Effector memory CD4-positive, alpha-beta T cell (primary cell): ENCODE measurements at regions not wholly inside any gene's neighbourhood (a gene's known extent, or its start where the extent isn't known, plus 50 kb on each side); places are given as distances from the start of the nearest gene placed in this dataset.

Experiments used
- DNase-seq, 3 donors: peaks; one replicate each; pipeline ENCODE4 v3.0.0-alpha.2; 2020
- H3K27ac ChIP-seq: 2 replicates; pipeline ENCODE4 v1.7.0; 2013; ENCODE audit warnings: mild to moderate bottlenecking, low read length, moderate library complexity; ENCODE audit not compliant: insufficient read depth, poor library complexity, severe bottlenecking
- H3K27me3 ChIP-seq: replicated peaks from 2 replicates; pipeline ENCODE4 v1.7.0; 2013; ENCODE audit warnings: mild to moderate bottlenecking, low read length; ENCODE audit not compliant: insufficient read depth, control insufficient read depth, poor library complexity, severe bottlenecking
- H3K36me3 ChIP-seq: 2 replicates; pipeline ENCODE4 v1.7.0; 2013; ENCODE audit warnings: mild to moderate bottlenecking, low read length, moderate library complexity; ENCODE audit not compliant: control insufficient read depth, insufficient read depth
- H3K4me1 ChIP-seq: 2 replicates; pipeline ENCODE4 v1.7.0; 2013; ENCODE audit warnings: low read length, mild to moderate bottlenecking; ENCODE audit not compliant: control insufficient read depth, insufficient read depth, poor library complexity, severe bottlenecking
- H3K4me3 ChIP-seq: 2 replicates; pipeline ENCODE4 v1.7.0; 2013; ENCODE audit warnings: low read length, low read depth, mild to moderate bottlenecking; ENCODE audit not compliant: insufficient read depth, poor library complexity, severe bottlenecking
- H3K9me3 ChIP-seq: 2 replicates; pipeline ENCODE4 v1.7.0; 2013; ENCODE audit warnings: mild to moderate bottlenecking, low read length, moderate library complexity; ENCODE audit not compliant: control insufficient read depth

DNA sequence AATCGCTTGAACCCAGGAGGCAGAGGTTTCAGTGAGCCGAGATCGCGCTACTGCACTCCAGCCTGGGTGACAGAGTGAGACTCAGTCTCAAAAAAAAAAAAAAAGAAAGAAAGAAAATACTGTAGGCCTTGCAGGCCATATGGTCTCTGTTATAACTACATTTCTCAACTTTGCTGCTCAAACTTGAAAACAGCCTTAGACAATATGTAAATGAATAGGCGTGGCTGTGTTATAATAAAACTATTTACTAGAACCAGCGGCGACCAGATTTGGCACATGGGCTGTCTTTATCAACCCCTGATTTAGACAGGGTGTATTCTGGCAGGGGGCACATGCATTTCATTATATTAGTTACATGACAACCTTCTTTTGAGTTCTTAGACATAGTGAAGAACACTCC, 130.0 kb downstream of the C9orf152 start:
- Histone ChIP-seq H3K9me3 (no peaks in the 10 kb centered on the region), H3K27me3 (no peaks in the 10 kb centered on the region), H3K4me3 (no peak overlapping the region), H3K4me1 (peaks cover 2% of the 10 kb centered on the region), H3K27ac (no peak overlapping the region), H3K36me3 (no peaks in the 10 kb centered on the region)
- DNase-seq = no peak

DNA sequence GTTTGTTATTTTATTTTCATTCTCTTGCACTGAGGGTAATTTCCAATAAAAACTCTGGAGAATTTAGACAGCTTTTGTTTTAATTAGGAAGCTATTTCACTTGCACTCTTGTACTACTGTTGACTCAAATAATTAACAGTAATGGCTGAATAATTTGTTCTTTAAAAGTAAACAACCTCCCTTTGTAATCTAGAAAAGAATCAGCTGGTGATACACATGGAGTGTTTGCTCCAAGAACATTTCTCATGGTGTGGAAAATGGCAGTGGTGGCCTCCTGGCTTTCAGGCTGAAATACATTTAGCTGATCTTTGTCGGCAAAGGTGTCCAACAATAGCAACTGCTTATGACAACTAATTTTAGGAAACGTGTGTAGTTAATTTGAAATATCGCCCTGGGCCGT, 129.4 kb downstream of the C9orf152 start:
- peaks cover 2% of the 10 kb centered on the region for H3K4me1 ChIP-seq
- no peaks in the 10 kb centered on the region for H3K36me3 ChIP-seq
- DNase-seq = no peak
- H3K4me3 ChIP-seq = no peak overlapping the region
- H3K27me3 ChIP-seq = no peaks in the 10 kb centered on the region
- H3K27ac ChIP-seq = no peak overlapping the region
- no peaks in the 10 kb centered on the region for H3K9me3 ChIP-seq

DNA sequence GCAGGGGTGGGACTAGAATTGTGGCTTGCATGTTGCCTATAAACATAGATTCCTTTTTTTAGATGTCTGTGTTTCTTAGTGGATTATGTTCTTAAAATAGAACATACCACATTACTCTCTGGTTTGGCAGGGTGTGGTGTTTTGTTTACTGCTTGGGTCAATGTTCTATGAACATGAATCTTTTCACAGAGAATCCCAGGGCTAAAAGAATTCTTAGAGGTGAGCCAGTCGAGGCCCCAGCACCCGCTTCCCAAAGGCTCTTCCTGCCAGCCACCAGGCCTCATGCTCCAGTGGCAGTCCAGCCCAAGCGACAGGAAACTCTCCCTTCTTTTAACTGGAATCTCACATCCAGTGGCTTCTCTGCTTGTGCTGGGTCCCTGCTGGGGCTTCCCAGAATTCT, 126.6 kb downstream of the C9orf152 start:
- Histone ChIP-seq H3K27me3 (no peaks in the 10 kb centered on the region), H3K27ac (no peak overlapping the region), H3K9me3 (no peaks in the 10 kb centered on the region), H3K4me3 (no peak overlapping the region), H3K36me3 (no peaks in the 10 kb centered on the region), H3K4me1 (peaks cover 2% of the 10 kb centered on the region)
- no peak for DNase-seq

DNA sequence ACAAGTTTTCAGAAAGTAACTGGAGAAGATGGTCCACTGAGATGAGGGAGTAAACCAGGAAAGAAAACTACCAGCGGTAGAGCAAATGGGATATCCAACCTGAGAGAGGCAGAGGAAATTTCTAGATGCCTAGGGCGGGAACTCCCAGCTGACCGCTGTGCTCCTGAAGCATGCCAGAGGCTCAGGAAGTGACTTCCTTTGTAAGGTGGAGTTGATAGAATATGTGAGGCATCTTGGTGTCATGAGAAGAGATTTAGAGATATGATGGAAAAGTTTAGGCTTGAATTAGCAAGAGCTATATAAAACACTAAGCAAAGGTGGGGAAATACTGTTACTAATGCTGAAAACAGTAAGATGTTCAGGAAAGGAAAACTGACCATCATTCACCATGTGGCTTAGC, 124.1 kb downstream of the C9orf152 start:
- Histone ChIP-seq H3K4me1 (peaks cover 2% of the 10 kb centered on the region), H3K27ac (no peak overlapping the region), H3K36me3 (no peaks in the 10 kb centered on the region), H3K9me3 (no peaks in the 10 kb centered on the region), H3K4me3 (no peak overlapping the region), H3K27me3 (no peaks in the 10 kb centered on the region)
- no peak for DNase-seq

DNA sequence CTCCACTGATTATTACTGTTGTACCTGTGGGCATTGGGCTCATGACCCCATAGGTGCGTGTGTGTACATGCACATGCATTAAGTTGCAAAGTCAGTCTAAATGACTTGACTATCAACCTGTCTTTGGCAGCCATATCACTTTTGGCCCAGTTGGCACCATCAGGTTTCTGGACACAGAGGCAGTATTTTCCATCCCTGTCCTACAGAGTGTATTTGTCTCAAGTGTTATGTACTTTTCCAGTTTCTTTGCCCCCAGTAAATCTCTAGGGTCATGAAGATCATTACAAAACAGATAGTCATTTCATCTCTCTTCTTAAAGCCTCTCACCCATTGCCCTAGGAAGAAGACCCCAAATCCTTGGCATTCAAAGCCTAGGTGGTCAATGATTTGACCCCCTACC, 121.4 kb downstream of the C9orf152 start:
- no peaks in the 10 kb centered on the region for H3K36me3 ChIP-seq
- H3K27me3 ChIP-seq = no peaks in the 10 kb centered on the region
- no peak for DNase-seq
- no peak overlapping the region for H3K4me3 ChIP-seq
- no peaks in the 10 kb centered on the region for H3K4me1 ChIP-seq
- H3K27ac ChIP-seq = no peak overlapping the region
- no peaks in the 10 kb centered on the region for H3K9me3 ChIP-seq

DNA sequence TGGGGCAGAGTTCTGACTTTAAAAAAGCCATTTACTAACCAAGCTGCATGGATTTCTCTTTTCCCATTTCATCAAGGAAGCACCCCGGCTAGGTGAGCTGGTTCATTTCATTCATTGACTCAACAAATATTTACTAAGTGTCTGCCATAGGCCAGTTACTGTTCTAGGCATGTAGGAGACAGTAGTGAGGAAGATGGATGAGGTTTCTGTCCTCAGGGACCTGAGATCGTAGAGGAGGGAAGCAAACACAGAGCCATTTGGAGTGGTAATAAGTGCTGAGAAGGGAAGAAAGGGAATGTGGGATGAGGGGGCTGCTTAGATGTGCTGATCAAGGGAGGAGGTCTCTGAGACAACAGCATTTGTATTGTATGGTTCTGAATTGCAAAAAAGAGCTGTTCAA, 120.4 kb downstream of the C9orf152 start:
- H3K4me3 ChIP-seq = no peak overlapping the region

DNA sequence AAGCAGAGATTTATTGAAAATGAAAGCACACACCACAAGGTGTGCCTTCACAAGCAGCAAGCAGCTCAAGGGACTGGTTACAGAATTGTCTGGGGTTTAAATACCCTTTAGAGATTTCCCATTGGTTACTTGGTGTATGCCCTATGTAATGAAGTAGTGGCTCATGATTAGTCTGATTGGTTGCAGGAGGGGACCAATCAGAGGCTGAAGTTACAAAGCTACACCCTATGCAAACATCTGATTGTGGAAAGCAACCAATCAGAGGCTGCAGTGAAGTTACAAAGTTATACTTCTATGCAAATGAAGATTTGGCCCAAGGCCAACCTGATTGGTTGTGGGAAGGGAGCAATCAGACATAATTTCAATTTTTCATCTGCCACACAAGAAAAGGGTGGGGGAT, 119.9 kb downstream of the C9orf152 start:
- Histone ChIP-seq H3K27ac (no peak overlapping the region), H3K4me1 (no peaks in the 10 kb centered on the region), H3K9me3 (no peaks in the 10 kb centered on the region), H3K36me3 (no peaks in the 10 kb centered on the region), H3K4me3 (no peak overlapping the region), H3K27me3 (no peaks in the 10 kb centered on the region)
- DNase-seq = no peak

More for the DNA sequence above, 120.4 kb downstream of the C9orf152 start:
- Histone ChIP-seq H3K9me3 (no peaks in the 10 kb centered on the region), H3K27ac (no peak overlapping the region), H3K27me3 (no peaks in the 10 kb centered on the region), H3K36me3 (no peaks in the 10 kb centered on the region), H3K4me1 (no peaks in the 10 kb centered on the region)
- DNase-seq = no peak

DNA sequence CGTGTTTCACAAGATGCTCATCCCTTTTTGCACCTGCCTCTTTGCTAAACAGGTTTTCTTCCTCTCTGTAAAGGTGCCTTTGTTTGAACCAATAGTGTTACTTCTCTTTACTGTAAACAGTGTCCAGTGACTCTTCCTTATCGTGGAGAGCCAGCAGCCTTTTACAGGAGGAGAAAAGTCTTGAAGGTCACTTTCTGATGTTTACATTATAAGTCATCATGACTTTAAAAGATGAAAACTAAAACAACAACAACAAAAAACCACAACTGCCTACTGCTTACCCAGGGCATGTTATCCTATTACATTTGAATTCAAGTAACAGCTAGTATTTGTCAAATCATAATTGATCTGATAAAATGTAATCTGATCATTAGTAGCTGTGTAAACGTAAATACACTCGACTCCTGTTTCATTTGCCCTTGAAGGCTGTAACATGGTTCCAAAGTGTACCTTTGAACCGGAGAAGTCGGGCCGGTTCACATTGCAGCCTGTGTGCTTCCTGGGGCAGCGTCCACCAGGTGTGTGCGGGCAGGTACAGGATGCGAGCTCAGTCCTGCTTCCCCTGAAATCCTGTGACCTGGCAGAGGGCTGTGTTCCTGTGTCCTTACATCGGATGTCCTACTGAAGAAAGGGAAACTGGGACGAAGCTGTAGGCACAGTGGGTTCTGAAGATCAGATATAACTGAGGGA, 118.1 kb downstream of the C9orf152 start:
- no peaks in the 10 kb centered on the region for H3K4me1 ChIP-seq
- no peaks in the 10 kb centered on the region for H3K27me3 ChIP-seq
- no peaks in the 10 kb centered on the region for H3K9me3 ChIP-seq
- H3K27ac ChIP-seq = no peak overlapping the region
- no peaks in the 10 kb centered on the region for H3K36me3 ChIP-seq
- H3K4me3 ChIP-seq = no peak overlapping the region
- DNase-seq = no peak

DNA sequence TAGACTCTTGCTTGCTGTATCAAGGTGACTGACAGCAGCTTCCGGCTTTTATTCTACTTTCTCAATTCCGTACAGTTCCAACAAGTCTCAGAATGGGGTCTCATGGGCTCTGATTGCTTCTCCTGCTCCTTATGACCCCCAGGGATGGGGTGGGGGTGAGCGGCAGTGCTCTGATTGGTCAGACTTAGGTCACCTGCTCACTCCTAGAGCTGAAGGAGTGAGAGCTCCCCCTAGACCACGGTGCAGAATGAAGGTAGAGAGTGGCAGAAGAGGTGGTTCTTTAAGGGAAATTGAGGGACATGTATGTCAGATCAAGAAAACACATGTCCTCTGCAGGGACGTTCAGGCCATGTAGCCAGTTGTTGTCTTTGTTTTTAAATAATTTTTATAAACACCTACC, 115.2 kb downstream of the C9orf152 start:
- Histone ChIP-seq H3K27me3 (no peaks in the 10 kb centered on the region), H3K36me3 (no peaks in the 10 kb centered on the region), H3K9me3 (no peaks in the 10 kb centered on the region), H3K27ac (no peak overlapping the region), H3K4me1 (no peaks in the 10 kb centered on the region), H3K4me3 (no peak overlapping the region)
- DNase-seq = no peak

DNA sequence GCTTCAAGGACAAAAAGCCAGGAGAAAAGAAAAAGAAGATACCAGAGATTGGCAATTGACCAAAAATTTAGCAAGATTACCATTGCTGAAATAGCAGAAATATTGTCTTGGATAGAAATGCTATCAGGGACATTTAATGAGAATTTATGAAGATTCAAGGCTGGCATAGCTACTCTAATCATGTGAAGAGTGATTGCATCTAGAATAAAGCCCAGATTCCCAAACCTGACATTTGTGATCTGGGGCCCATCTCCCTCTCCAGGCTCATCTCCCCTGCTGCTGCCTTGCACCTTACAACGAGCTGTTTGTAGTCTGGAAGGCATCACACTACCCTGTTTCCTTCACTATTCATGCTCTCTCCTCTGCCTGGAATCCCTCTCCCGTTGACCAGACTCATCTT, 114.5 kb downstream of the C9orf152 start:
- no peak for DNase-seq
- H3K4me1 ChIP-seq = no peaks in the 10 kb centered on the region
- H3K9me3 ChIP-seq = no peaks in the 10 kb centered on the region
- H3K36me3 ChIP-seq = no peaks in the 10 kb centered on the region
- no peak overlapping the region for H3K4me3 ChIP-seq
- H3K27ac ChIP-seq = no peak overlapping the region
- no peaks in the 10 kb centered on the region for H3K27me3 ChIP-seq
